ENCODE measurements at regions not wholly inside any gene's neighbourhood (a gene's known extent, or its start where the extent isn't known, plus 50 kb on each side); places are given as distances from the start of the nearest gene placed in this dataset.
"Not testable (repeated sequence)": the region's sequence is repeated elsewhere in the genome, so short reads cannot be mapped to it uniquely, and the experiment has no call there.

- TF ChIP-seq POLR2A, EP300, POLR2AphosphoS5 (IDR thresholded peaks at IDR 0.05): not testable (repeated sequence)
These were observed 1029.9 kb upstream of the COX7C start for GRCh38 chr5:85587806-85588205.

Measured in gastroesophageal sphincter (tissue), 2 donors.